ENCODE measurements at regions not wholly inside any gene's neighbourhood (a gene's known extent, or its start where the extent isn't known, plus 50 kb on each side); places are given as distances from the start of the nearest gene placed in this dataset.

- H3K27me3 Mint-ChIP-seq (ENCODE audit: unreplicated experiment): peaks cover 4% of the 10 kb centered on the region
- H3K4me3 Mint-ChIP-seq (ENCODE audit: unreplicated experiment): no peak overlapping the region
- no peak overlapping the region for H3K27ac Mint-ChIP-seq (ENCODE audit: unreplicated experiment)
- TF ChIP-seq CTCF (IDR thresholded peaks at IDR 0.05; ENCODE audit: partially characterized antibody, unreplicated experiment): no peak
- peaks cover 8% of the 10 kb centered on the region for H3K9me3 Mint-ChIP-seq (ENCODE audit: unreplicated experiment)
- H3K36me3 Mint-ChIP-seq (ENCODE audit: unreplicated experiment): peaks cover 10% of the 10 kb centered on the region
- DNase-seq: no peak
- H3K4me1 Mint-ChIP-seq (ENCODE audit: low read depth, unreplicated experiment): no peaks in the 10 kb centered on the region
These were observed 211.0 kb downstream of the EFNB2 start for GRCh38 chr13:106324444-106324843.

- no peak for TF ChIP-seq CTCF (IDR thresholded peaks at IDR 0.05; ENCODE audit: partially characterized antibody, unreplicated experiment)
- no peak overlapping the region for H3K4me3 Mint-ChIP-seq (ENCODE audit: unreplicated experiment)
- no peak for DNase-seq
- peaks cover 8% of the 10 kb centered on the region for H3K9me3 Mint-ChIP-seq (ENCODE audit: unreplicated experiment)
- no peaks in the 10 kb centered on the region for H3K4me1 Mint-ChIP-seq (ENCODE audit: low read depth, unreplicated experiment)
- peaks cover 4% of the 10 kb centered on the region for H3K27me3 Mint-ChIP-seq (ENCODE audit: unreplicated experiment)
- no peak overlapping the region for H3K27ac Mint-ChIP-seq (ENCODE audit: unreplicated experiment)
- peaks cover 10% of the 10 kb centered on the region for H3K36me3 Mint-ChIP-seq (ENCODE audit: unreplicated experiment)
These were observed 212.8 kb downstream of the EFNB2 start for GRCh38 chr13:106322628-106323027.

- Mint-ChIP-seq H3K27me3 (ENCODE audit: unreplicated experiment) (peaks cover 4% of the 10 kb centered on the region), H3K4me3 (ENCODE audit: unreplicated experiment) (no peak overlapping the region)
- no peak for DNase-seq
These were observed 216.5 kb downstream of the EFNB2 start for GRCh38 chr13:106318941-106319411.

GRCh38 chr13:106314417-106314816 is 221.0 kb downstream of the EFNB2 start:
- no peak for TF ChIP-seq CTCF (IDR thresholded peaks at IDR 0.05; ENCODE audit: partially characterized antibody, unreplicated experiment)
- no peak overlapping the region for H3K27ac Mint-ChIP-seq (ENCODE audit: unreplicated experiment)
- no peaks in the 10 kb centered on the region for H3K4me1 Mint-ChIP-seq (ENCODE audit: low read depth, unreplicated experiment)
- no peak overlapping the region for H3K4me3 Mint-ChIP-seq (ENCODE audit: unreplicated experiment)
- peaks cover 2% of the 10 kb centered on the region for H3K27me3 Mint-ChIP-seq (ENCODE audit: unreplicated experiment)
- DNase-seq: no peak
- H3K36me3 Mint-ChIP-seq (ENCODE audit: unreplicated experiment): no peaks in the 10 kb centered on the region
- no peaks in the 10 kb centered on the region for H3K9me3 Mint-ChIP-seq (ENCODE audit: unreplicated experiment)

More at GRCh38 chr13:106318941-106319411, 216.5 kb downstream of the EFNB2 start:
- Mint-ChIP-seq H3K9me3 (ENCODE audit: unreplicated experiment) (peaks cover 8% of the 10 kb centered on the region), H3K27ac (ENCODE audit: unreplicated experiment) (no peak overlapping the region), H3K36me3 (ENCODE audit: unreplicated experiment) (peaks cover 10% of the 10 kb centered on the region), H3K4me1 (ENCODE audit: low read depth, unreplicated experiment) (no peaks in the 10 kb centered on the region)
- no peak for TF ChIP-seq CTCF (IDR thresholded peaks at IDR 0.05; ENCODE audit: partially characterized antibody, unreplicated experiment)

- H3K27ac Mint-ChIP-seq (ENCODE audit: unreplicated experiment): no peak overlapping the region
- H3K36me3 Mint-ChIP-seq (ENCODE audit: unreplicated experiment): no peaks in the 10 kb centered on the region
- no peak for TF ChIP-seq CTCF (IDR thresholded peaks at IDR 0.05; ENCODE audit: partially characterized antibody, unreplicated experiment)
- no peaks in the 10 kb centered on the region for H3K4me1 Mint-ChIP-seq (ENCODE audit: low read depth, unreplicated experiment)
- H3K27me3 Mint-ChIP-seq (ENCODE audit: unreplicated experiment): peaks cover 4% of the 10 kb centered on the region
- no peak for DNase-seq
- H3K4me3 Mint-ChIP-seq (ENCODE audit: unreplicated experiment): no peak overlapping the region
- H3K9me3 Mint-ChIP-seq (ENCODE audit: unreplicated experiment): peaks cover 3% of the 10 kb centered on the region
These were observed 224.5 kb downstream of the EFNB2 start for GRCh38 chr13:106311004-106311403.
